HUES6 (cell line): ENCODE measurements at regions not wholly inside any gene's neighbourhood (a gene's known extent, or its start where the extent isn't known, plus 50 kb on each side); places are given as distances from the start of the nearest gene placed in this dataset.
"Not testable (repeated sequence)": the region's sequence is repeated elsewhere in the genome, so short reads cannot be mapped to it uniquely, and the experiment has no call there.

Source experiments
- H3K27ac ChIP-seq: 2 replicates; pipeline ENCODE4 v1.7.0; 2013; ENCODE audit warnings: low read depth, mild to moderate bottlenecking, low read length, inconsistent platforms
- H3K27me3 ChIP-seq: 2 replicates; pipeline ENCODE4 v1.6.1; 2013; ENCODE audit warnings: low read length; ENCODE audit not compliant: control insufficient read depth, insufficient read depth
- H3K36me3 ChIP-seq: 2 replicates; pipeline ENCODE4 v1.6.1; 2013; ENCODE audit warnings: low read length; ENCODE audit not compliant: control insufficient read depth, insufficient read depth
- H3K4me1 ChIP-seq: 2 replicates; pipeline ENCODE4 v1.6.1; 2013; ENCODE audit warnings: low read length; ENCODE audit not compliant: control insufficient read depth, insufficient read depth
- H3K4me3 ChIP-seq: 2 replicates; pipeline ENCODE4 v1.5.1; 2013; ENCODE audit warnings: low read depth, low read length
- H3K9ac ChIP-seq: one replicate; pipeline ENCODE4 v1.6.1; 2013; ENCODE audit warnings: mild to moderate bottlenecking, low read length
- H3K9me3 ChIP-seq: 2 replicates; pipeline ENCODE4 v1.6.1; 2013; ENCODE audit warnings: low read depth, low read length; ENCODE audit not compliant: control insufficient read depth, insufficient read depth

- no peaks in the 10 kb centered on the region for H3K36me3 ChIP-seq
- no peak overlapping the region for H3K27ac ChIP-seq
- no peak overlapping the region for H3K4me3 ChIP-seq
- no peaks in the 10 kb centered on the region for H3K27me3 ChIP-seq
- no peaks in the 10 kb centered on the region for H3K4me1 ChIP-seq
- peaks cover 3% of the 10 kb centered on the region; the same call in 1 of the 2 replicates for H3K9me3 ChIP-seq
- no peak overlapping the region for H3K9ac ChIP-seq
These were observed 56.0 kb upstream of the SMURF2 start for GRCh38 chr17:64718058-64718457.

- H3K27ac ChIP-seq, H3K4me3 ChIP-seq, H3K27me3 ChIP-seq, H3K9me3 ChIP-seq, H3K4me1 ChIP-seq, H3K9ac ChIP-seq, H3K36me3 ChIP-seq: not testable (repeated sequence)
These were observed 54.4 kb upstream of the SMURF2 start for GRCh38 chr17:64716496-64716895.

GRCh38 chr17:64713786-64714185, 51.7 kb upstream of the SMURF2 start:
- not testable (repeated sequence) for H3K4me3 ChIP-seq, H3K4me1 ChIP-seq, H3K9ac ChIP-seq

DNA sequence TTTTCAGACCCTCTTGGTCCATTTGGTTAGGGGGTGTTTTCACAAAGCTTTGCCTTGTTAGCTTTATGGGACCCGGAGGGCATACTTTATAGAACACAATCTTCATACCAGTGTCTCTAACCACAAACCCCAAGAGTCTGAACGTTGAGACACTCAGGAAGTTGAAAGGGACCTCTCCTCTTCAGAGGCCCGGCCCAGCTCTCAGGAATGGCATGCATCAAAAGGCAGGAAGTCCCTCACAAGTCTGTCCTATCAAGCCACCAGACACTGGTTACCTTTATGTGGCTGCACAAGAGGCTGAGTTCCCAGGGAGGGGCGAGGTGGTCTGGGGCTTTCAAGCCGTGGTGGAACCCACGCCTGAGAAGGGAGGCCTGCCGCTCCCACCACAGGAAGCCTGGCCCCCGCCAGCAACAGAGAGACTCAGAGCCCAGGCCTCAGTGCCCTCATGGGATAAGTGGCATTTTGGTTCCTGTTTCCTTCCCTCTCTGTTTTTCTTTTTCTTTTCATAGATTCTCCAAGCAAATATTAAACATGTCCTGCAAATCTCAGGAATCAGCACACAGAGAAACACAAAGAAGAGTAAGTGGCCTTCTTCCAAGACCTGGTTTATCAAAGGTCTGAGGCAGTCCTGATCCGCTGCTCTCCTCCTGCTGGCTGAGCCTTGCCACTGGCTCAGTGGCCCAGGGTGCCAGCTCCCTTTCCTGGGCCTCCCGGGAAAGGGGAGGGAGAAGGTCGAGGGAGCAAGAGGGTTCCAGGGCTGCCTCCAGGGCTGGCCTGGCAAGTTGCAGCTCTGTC, 50.6 kb upstream of the SMURF2 start:
- not testable (repeated sequence) for H3K27me3 ChIP-seq, H3K4me1 ChIP-seq, H3K9me3 ChIP-seq, H3K9ac ChIP-seq, H3K27ac ChIP-seq, H3K4me3 ChIP-seq, H3K36me3 ChIP-seq

More at GRCh38 chr17:64713786-64714185, 51.7 kb upstream of the SMURF2 start:
- not testable (repeated sequence) for H3K27me3 ChIP-seq, H3K36me3 ChIP-seq, H3K27ac ChIP-seq, H3K9me3 ChIP-seq
